Myocyte (in vitro differentiated cells): ENCODE measurements at regions not wholly inside any gene's neighbourhood (a gene's known extent, or its start where the extent isn't known, plus 50 kb on each side); places are given as distances from the start of the nearest gene placed in this dataset. TPM values are rescaled to one million over a fixed set of nuclear protein-coding genes. Genes with fewer than 3 reads are reported as not detected.
A peak's percentile ranks its signal among the peaks of the same experiment; 100 is the strongest.

Source experiments
- DNase-seq: peaks from one replicate; pipeline ENCODE4 v3.0.0-alpha.2; 2012; ENCODE audit warnings: low read depth
- microRNA counts: library from miRNA; unstranded; fragments of <30 nt; microRNA quantifications from one replicate; lab custom pipeline; 2016
- microRNA-seq: library from miRNA; unstranded; fragments of <30 nt; microRNA quantifications from one replicate; pipeline ENCODE4, GENCODE V29; 2016

DNA sequence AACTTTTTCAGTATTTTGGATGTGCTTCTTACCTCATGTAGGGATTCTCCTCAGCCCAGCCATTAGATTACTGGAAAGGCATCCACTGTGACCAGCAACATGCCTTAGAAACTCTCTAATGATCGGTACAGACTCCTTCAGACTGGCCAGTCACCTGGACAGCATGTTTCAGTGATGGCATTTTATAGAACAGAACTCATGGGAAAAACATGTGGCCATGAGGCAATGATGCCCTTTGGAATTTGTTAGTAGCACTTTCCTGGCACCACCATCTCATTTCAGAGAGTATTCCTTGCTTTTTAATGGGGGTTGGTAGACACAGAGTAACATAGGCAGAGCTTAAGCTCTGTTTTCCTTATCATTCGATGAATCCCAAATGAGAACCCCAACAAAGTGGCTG is 72.1 kb upstream of the FAM98A start:
- no peak for DNase-seq

DNA sequence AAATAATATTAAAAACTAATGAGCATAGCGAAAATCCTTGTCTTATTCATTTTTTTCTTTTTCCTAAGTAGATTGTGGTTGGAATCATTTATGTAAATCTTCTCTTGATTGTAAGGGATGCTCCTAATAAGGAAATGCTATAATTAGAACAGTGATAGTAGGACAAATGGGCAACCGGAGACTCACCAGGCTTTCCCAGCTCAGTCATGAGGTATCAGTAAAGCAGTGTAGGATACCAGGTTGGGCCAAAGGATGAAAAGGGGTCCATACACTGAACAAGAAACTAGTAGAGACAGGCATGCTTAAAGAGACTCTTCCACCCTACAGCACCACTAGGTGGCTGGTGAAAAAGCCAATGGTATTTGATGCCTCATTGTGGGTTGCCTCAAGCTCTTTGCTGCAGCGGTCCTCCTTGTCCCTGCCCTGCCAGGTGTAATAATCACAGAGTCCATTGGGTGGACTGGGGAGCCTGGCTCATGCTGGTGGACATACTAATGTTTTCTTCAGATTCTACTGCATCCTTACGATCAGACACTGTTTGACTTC is 71.4 kb upstream of the FAM98A start:
- peak; percentile 7 for DNase-seq

DNA sequence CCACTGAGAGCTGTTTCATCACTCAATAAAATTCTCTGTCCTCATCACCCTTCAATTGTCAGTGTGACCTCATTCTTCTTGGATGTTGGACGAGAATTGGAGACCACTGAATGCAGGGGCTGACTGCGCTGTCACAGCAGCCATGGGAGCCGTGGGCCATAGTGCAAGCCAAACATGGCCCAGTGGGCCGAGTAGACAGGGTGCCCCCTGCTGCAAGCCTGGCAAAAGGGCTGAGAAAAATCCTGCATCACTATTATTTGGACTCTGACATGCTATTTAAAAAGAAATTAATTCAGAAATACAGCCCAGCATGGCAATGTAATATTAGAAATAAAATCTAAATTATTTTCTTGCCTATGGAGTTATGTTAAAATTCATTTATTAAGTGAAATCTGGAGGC is 67.8 kb upstream of the FAM98A start:
- DNase-seq: no peak

DNA sequence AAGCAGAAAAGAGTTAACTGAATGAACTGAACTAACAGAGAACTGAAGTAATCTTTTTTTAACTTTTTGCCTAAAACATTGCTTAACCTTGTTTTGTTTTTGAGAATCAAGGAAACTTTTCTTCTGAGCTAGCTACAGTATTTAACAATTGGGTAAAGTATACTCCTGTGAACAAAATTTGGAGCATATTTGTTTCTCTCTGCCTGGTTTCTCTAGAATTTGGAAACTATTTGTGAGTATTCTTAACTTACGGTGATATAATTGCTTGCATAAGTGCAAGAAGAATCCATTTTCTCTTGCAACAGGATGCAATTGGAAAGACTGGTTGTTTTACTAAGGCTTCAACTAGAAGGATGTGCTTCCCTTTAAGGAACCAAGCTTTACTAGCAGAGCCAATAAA is 65.9 kb upstream of the FAM98A start:
- DNase-seq: no peak

- no peak for DNase-seq
Measured at GRCh38 chr2:33660416-33661123, 61.5 kb upstream of the FAM98A start.

- no peak for DNase-seq
Measured at GRCh38 chr2:33655626-33656320, 56.7 kb upstream of the FAM98A start.

DNA sequence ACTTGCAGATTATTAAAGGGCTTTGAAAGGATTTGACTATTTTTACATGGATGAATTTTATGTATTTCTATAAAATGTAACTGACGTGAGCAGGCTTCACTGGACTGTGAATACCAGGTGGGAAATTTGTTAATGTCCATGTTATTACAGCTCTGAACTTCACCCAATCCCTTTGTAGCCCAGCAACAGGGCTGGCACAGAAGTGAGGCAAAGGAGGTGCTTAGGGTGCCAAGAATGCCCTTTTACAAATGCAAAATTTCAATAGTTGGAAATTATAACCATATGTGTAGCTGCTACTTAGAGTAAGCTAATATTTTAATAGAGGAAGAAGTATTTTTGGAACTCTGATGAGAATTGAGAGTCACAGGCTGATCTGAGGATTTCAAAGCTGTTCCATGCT is 53.7 kb upstream of the FAM98A start:
- no peak for DNase-seq

GRCh38 chr2:33650171-33650570 is 51.1 kb upstream of the FAM98A start:
- DNase-seq: no peak

MicroRNAs encoded in the stretch of these regions (microRNA counts, 767-probe panel; counts per million panel counts)
- not detected for microRNA hsa-miR-548ad (lab: Ali Mortazavi, UCI)

Small RNA genes lying in the stretch of these regions (microRNA-seq; reads per million reads assigned to microRNA genes)
- not detected for gene MIR548AD
